ENCODE measurements at regions not wholly inside any gene's neighbourhood (a gene's known extent, or its start where the extent isn't known, plus 50 kb on each side); places are given as distances from the start of the nearest gene placed in this dataset.
A peak's percentile ranks its signal among the peaks of the same experiment; 100 is the strongest.

- H3K9me3 Mint-ChIP-seq = peaks cover 0 to 2% (median 0%) of the 10 kb centered on the region in 7 donors
- ATAC-seq (ENCODE audit: low read depth in 2 of 2) (no peak), DNase-seq (no peak)
- H3K27me3 ChIP-seq (ENCODE audit: control insufficient read depth, insufficient read depth, low read length) = peaks cover 3% of the 10 kb centered on the region
- H3K9me3 ChIP-seq (ENCODE audit: control insufficient read depth in 2 of 2, low read length in 2 of 2) = no peaks in the 10 kb centered on the region
- H3K27me3 Mint-ChIP-seq = peaks cover 47% of the 10 kb centered on the region
- no peaks in the 10 kb centered on the region for H3K36me3 ChIP-seq (ENCODE audit: control insufficient read depth, insufficient read depth, low read length)
- H3K4me3 ChIP-seq (ENCODE audit: low read depth, low read length) = no peak overlapping the region
- H3K36me3 Mint-ChIP-seq = no peaks in the 10 kb centered on the region
- no peak overlapping the region for H3K4me3 Mint-ChIP-seq
- peak overlapping the region in 1 of 3 donors; percentile 83 for H3K27ac Mint-ChIP-seq
- H3K4me1 Mint-ChIP-seq = no peaks in the 10 kb centered on the region
- no peak overlapping the region for H3K27ac ChIP-seq (ENCODE audit: insufficient read depth, low read length, poor library complexity, severe bottlenecking)
- no peaks in the 10 kb centered on the region for H3K4me1 ChIP-seq (ENCODE audit: control insufficient read depth, insufficient read depth, low read length, poor library complexity, severe bottlenecking)
Observed at GRCh38 chr13:30037766-30038165, 187.3 kb upstream of the UBL3 start.

GRCh38 chr13:30037306-30037705 lies 186.9 kb upstream of the UBL3 start:
- no peaks in the 10 kb centered on the region for H3K36me3 ChIP-seq (ENCODE audit: control insufficient read depth, insufficient read depth, low read length)
- Mint-ChIP-seq H3K4me1 (no peaks in the 10 kb centered on the region), H3K9me3 (peaks cover 0 to 2% (median 0%) of the 10 kb centered on the region in 7 donors), H3K27ac (peak overlapping the region in 1 of 3 donors; percentile 83), H3K36me3 (no peaks in the 10 kb centered on the region), H3K4me3 (no peak overlapping the region), H3K27me3 (peaks cover 46% of the 10 kb centered on the region)
- no peaks in the 10 kb centered on the region for H3K4me1 ChIP-seq (ENCODE audit: control insufficient read depth, insufficient read depth, low read length, poor library complexity, severe bottlenecking)
- H3K27me3 ChIP-seq (ENCODE audit: control insufficient read depth, insufficient read depth, low read length) = peaks cover 3% of the 10 kb centered on the region
- no peak for ATAC-seq (ENCODE audit: low read depth in 2 of 2)
- no peak for DNase-seq
- no peak overlapping the region for H3K27ac ChIP-seq (ENCODE audit: insufficient read depth, low read length, poor library complexity, severe bottlenecking)
- no peaks in the 10 kb centered on the region for H3K9me3 ChIP-seq (ENCODE audit: control insufficient read depth in 2 of 2, low read length in 2 of 2)
- H3K4me3 ChIP-seq (ENCODE audit: low read depth, low read length) = no peak overlapping the region

- no peak for DNase-seq
- peaks cover 25% of the 10 kb centered on the region for H3K27me3 Mint-ChIP-seq
- no peak overlapping the region for H3K4me3 Mint-ChIP-seq
- no peaks in the 10 kb centered on the region for H3K4me1 ChIP-seq (ENCODE audit: control insufficient read depth, insufficient read depth, low read length, poor library complexity, severe bottlenecking)
- ATAC-seq (ENCODE audit: low read depth in 2 of 2) = no peak
- H3K9me3 ChIP-seq (ENCODE audit: control insufficient read depth in 2 of 2, low read length in 2 of 2) = no peaks in the 10 kb centered on the region
- no peaks in the 10 kb centered on the region for H3K36me3 ChIP-seq (ENCODE audit: control insufficient read depth, insufficient read depth, low read length)
- H3K36me3 Mint-ChIP-seq = no peaks in the 10 kb centered on the region
- H3K4me1 Mint-ChIP-seq = no peaks in the 10 kb centered on the region
- H3K27ac ChIP-seq (ENCODE audit: insufficient read depth, low read length, poor library complexity, severe bottlenecking) = no peak overlapping the region
- no peak overlapping the region for H3K4me3 ChIP-seq (ENCODE audit: low read depth, low read length)
- H3K27ac Mint-ChIP-seq = no peak overlapping the region
- H3K9me3 Mint-ChIP-seq = peaks cover 0 to 3% (median 0%) of the 10 kb centered on the region in 7 donors
- peaks cover 3% of the 10 kb centered on the region for H3K27me3 ChIP-seq (ENCODE audit: control insufficient read depth, insufficient read depth, low read length)
Observed at GRCh38 chr13:30034458-30034795, 184.0 kb upstream of the UBL3 start.

- Mint-ChIP-seq H3K4me3 (no peak overlapping the region), H3K9me3 (peaks cover 0 to 3% (median 0%) of the 10 kb centered on the region in 7 donors), H3K4me1 (no peaks in the 10 kb centered on the region), H3K27ac (peak overlapping the region in 1 of 3 donors; percentile 68), H3K36me3 (no peaks in the 10 kb centered on the region), H3K27me3 (peaks cover 21% of the 10 kb centered on the region)
- no peaks in the 10 kb centered on the region for H3K9me3 ChIP-seq (ENCODE audit: control insufficient read depth in 2 of 2, low read length in 2 of 2)
- no peaks in the 10 kb centered on the region for H3K36me3 ChIP-seq (ENCODE audit: control insufficient read depth, insufficient read depth, low read length)
- no peak overlapping the region for H3K4me3 ChIP-seq (ENCODE audit: low read depth, low read length)
- DNase-seq (peak in 1 of 3 donors; percentile 9), ATAC-seq (ENCODE audit: low read depth in 2 of 2) (no peak)
- no peaks in the 10 kb centered on the region for H3K4me1 ChIP-seq (ENCODE audit: control insufficient read depth, insufficient read depth, low read length, poor library complexity, severe bottlenecking)
- no peak overlapping the region for H3K27ac ChIP-seq (ENCODE audit: insufficient read depth, low read length, poor library complexity, severe bottlenecking)
- H3K27me3 ChIP-seq (ENCODE audit: control insufficient read depth, insufficient read depth, low read length) = peaks cover 3% of the 10 kb centered on the region
Observed at GRCh38 chr13:30033681-30034457, 183.5 kb upstream of the UBL3 start.

GRCh38 chr13:30032263-30032662 lies 181.8 kb upstream of the UBL3 start:
- Mint-ChIP-seq H3K27me3 (peaks cover 9% of the 10 kb centered on the region), H3K4me3 (no peak overlapping the region), H3K36me3 (no peaks in the 10 kb centered on the region), H3K4me1 (no peaks in the 10 kb centered on the region), H3K9me3 (peaks cover 0 to 1% (median 0%) of the 10 kb centered on the region in 7 donors), H3K27ac (peak overlapping the region in 1 of 3 donors; percentile 8)
- DNase-seq = no peak
- Histone ChIP-seq H3K4me3 (ENCODE audit: low read depth, low read length) (no peak overlapping the region), H3K36me3 (ENCODE audit: control insufficient read depth, insufficient read depth, low read length) (no peaks in the 10 kb centered on the region), H3K4me1 (ENCODE audit: control insufficient read depth, insufficient read depth, low read length, poor library complexity, severe bottlenecking) (no peaks in the 10 kb centered on the region), H3K9me3 (ENCODE audit: control insufficient read depth in 2 of 2, low read length in 2 of 2) (no peaks in the 10 kb centered on the region), H3K27ac (ENCODE audit: insufficient read depth, low read length, poor library complexity, severe bottlenecking) (no peak overlapping the region), H3K27me3 (ENCODE audit: control insufficient read depth, insufficient read depth, low read length) (no peaks in the 10 kb centered on the region)
- no peak for ATAC-seq (ENCODE audit: low read depth in 2 of 2)

- Mint-ChIP-seq H3K4me3 (no peak overlapping the region), H3K36me3 (no peaks in the 10 kb centered on the region), H3K27ac (no peak overlapping the region), H3K4me1 (no peaks in the 10 kb centered on the region), H3K27me3 (peaks cover under 1% of the 10 kb centered on the region), H3K9me3 (peaks cover 0 to 1% (median 0%) of the 10 kb centered on the region in 7 donors)
- no peaks in the 10 kb centered on the region for H3K4me1 ChIP-seq (ENCODE audit: control insufficient read depth, insufficient read depth, low read length, poor library complexity, severe bottlenecking)
- no peak overlapping the region for H3K4me3 ChIP-seq (ENCODE audit: low read depth, low read length)
- H3K9me3 ChIP-seq (ENCODE audit: control insufficient read depth in 2 of 2, low read length in 2 of 2) = no peaks in the 10 kb centered on the region
- ATAC-seq (ENCODE audit: low read depth in 2 of 2) = no peak
- H3K27me3 ChIP-seq (ENCODE audit: control insufficient read depth, insufficient read depth, low read length) = no peaks in the 10 kb centered on the region
- no peak for DNase-seq
- no peak overlapping the region for H3K27ac ChIP-seq (ENCODE audit: insufficient read depth, low read length, poor library complexity, severe bottlenecking)
- H3K36me3 ChIP-seq (ENCODE audit: control insufficient read depth, insufficient read depth, low read length) = no peaks in the 10 kb centered on the region
Observed at GRCh38 chr13:30031488-30031887, 181.1 kb upstream of the UBL3 start.

GRCh38 chr13:30030141-30030750 lies 179.8 kb upstream of the UBL3 start:
- no peak for ATAC-seq (ENCODE audit: low read depth in 2 of 2)
- Mint-ChIP-seq H3K27me3 (no peaks in the 10 kb centered on the region), H3K4me3 (no peak overlapping the region), H3K36me3 (no peaks in the 10 kb centered on the region), H3K9me3 (peaks cover 0 to 3% (median 0%) of the 10 kb centered on the region in 7 donors), H3K27ac (no peak overlapping the region), H3K4me1 (no peaks in the 10 kb centered on the region)
- Histone ChIP-seq H3K4me3 (ENCODE audit: low read depth, low read length) (no peak overlapping the region), H3K27me3 (ENCODE audit: control insufficient read depth, insufficient read depth, low read length) (no peaks in the 10 kb centered on the region), H3K36me3 (ENCODE audit: control insufficient read depth, insufficient read depth, low read length) (no peaks in the 10 kb centered on the region), H3K4me1 (ENCODE audit: control insufficient read depth, insufficient read depth, low read length, poor library complexity, severe bottlenecking) (no peaks in the 10 kb centered on the region), H3K27ac (ENCODE audit: insufficient read depth, low read length, poor library complexity, severe bottlenecking) (no peak overlapping the region), H3K9me3 (ENCODE audit: control insufficient read depth in 2 of 2, low read length in 2 of 2) (no peaks in the 10 kb centered on the region)
- DNase-seq = no peak

Data from CD4-positive, CD25-positive, alpha-beta regulatory T cell (primary cell).